Neuron (in vitro differentiated cells): ENCODE measurements at regions not wholly inside any gene's neighbourhood (a gene's known extent, or its start where the extent isn't known, plus 50 kb on each side); places are given as distances from the start of the nearest gene placed in this dataset.

Experiments used
- H2AFZ ChIP-seq: one replicate; pipeline ENCODE4 v1.6.1; 2013; ENCODE audit warnings: low read depth, mild to moderate bottlenecking, inconsistent platforms, low read length, moderate library complexity
- H3K27me3 ChIP-seq: one replicate; pipeline ENCODE4 v1.6.1; 2013; ENCODE audit warnings: low read length; ENCODE audit not compliant: insufficient read depth
- H3K36me3 ChIP-seq: one replicate; pipeline ENCODE4 v1.6.1; 2013; ENCODE audit warnings: low read length; ENCODE audit not compliant: insufficient read depth
- H3K4me1 ChIP-seq: one replicate; pipeline ENCODE4 v1.6.1; 2013; ENCODE audit warnings: low read length; ENCODE audit not compliant: insufficient read depth
- H3K4me3 ChIP-seq: 2 replicates; pipeline ENCODE4 v1.5.1; 2013; ENCODE audit warnings: mild to moderate bottlenecking, low read length, moderate library complexity
- H3K9me3 ChIP-seq: one replicate; pipeline ENCODE4 v1.6.1; 2013; ENCODE audit warnings: low read length

DNA sequence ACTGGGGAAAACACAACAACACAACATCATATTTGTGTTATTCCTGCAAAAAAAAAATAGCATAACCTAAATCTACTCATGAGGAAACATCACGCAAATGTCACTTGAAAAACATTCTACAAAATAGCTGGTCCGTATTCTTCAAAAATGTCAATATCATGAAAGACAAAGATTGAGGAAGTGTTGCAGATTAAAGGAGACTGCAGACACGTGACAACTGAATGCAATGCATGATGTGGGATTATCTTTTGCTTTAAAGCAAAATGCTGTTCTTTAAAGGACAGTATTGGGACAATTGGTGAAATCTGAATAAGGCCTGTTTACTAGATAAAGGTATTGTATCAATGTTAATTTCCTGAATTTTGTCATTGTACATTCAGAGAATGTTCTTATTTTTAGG, 157.7 kb downstream of the SMIM20 start:
- Histone ChIP-seq H3K4me3 (no peak overlapping the region), H3K36me3 (no peaks in the 10 kb centered on the region), H3K9me3 (no peaks in the 10 kb centered on the region), H3K4me1 (peaks cover 10% of the 10 kb centered on the region), H3K27me3 (no peaks in the 10 kb centered on the region), H2AFZ (no peak overlapping the region)

DNA sequence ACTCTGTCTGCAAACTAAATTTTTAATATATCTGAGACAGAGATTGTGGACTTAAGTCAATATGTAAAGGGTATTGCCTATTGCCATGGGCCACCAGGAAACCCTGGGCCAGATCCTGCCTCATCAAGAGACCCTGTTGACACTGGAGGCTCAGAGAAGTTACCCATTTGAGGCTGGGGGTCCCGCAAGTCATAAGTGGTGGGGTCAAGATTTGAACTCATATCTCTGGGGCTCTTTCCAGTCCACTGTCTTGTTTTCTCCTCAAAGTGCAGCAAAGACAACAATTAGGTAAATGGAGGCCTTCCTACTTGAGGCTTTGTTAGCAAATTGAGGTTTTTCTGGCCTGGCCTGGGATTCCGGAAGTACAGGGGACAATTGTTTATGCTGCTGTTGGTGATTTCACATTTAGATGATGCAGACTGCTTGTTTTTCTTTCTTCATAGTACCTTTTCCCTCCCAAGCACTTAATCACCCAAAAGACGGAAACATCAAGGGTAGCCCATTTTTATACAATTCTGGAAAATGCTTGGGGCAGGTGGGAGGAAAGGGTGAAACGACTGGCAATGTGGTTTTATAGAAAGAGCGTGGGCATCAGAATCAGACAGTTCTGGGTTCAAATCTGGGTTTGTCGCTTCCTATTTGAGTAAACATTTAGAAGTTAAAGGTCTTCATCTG, 160.0 kb downstream of the SMIM20 start:
- Histone ChIP-seq H3K36me3 (no peaks in the 10 kb centered on the region), H3K9me3 (no peaks in the 10 kb centered on the region), H2AFZ (no peak overlapping the region), H3K27me3 (no peaks in the 10 kb centered on the region), H3K4me3 (no peak overlapping the region), H3K4me1 (peaks cover 10% of the 10 kb centered on the region)

DNA sequence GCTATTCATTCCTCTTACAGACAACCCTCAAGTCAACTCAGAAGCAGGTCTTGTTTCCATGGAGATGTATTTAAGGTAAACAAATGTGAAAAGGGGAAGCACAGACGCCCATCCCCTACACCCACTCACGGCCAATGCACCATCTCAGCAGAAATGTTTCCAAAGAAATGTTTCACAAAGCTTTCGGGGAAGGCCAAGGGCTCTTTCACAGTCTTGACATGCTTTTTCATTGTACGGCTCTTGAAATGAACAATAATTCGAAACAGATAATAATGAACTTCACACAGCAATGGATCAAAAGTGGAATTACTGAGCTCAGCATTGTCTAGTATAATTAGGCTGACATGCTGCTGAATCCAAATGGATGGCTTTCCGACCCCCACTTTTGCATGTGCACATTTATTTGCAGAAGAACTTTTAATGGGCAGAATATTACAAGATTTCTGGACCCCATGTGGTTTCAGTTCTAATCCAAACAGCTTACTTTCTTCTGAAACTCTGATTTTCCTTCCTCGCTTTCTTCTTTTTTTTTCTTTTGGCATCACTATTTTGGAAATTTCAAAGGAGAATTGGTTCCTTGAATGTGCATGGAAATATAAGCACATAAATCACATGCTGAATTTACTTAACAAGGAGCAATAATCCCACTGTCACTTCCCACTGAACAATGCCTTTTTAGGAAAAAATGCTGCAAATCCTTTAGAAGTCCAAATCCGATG, 160.9 kb downstream of the SMIM20 start:
- H3K9me3 ChIP-seq, result no peaks in the 10 kb centered on the region

DNA sequence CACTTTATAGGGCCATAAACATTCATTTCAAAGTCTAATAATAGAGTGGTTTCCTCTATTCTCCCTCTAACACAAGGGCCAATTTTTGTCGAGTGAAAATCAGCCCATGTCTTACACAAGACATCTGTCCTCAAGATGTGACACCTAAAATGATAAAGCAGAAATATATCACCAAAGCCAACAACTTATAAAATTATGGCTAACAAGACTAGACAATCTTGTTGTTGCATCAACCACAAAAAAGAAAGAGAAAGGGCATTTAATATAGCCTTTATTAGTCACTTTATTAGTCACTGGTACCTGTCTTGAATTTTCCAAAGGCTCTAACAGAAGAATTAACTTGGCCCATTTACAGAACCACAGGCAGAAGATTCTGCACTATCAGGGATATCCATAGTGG, 161.6 kb downstream of the SMIM20 start:
- no peaks in the 10 kb centered on the region for H3K9me3 ChIP-seq
- no peak overlapping the region for H2AFZ ChIP-seq
- H3K27me3 ChIP-seq, result no peaks in the 10 kb centered on the region
- no peaks in the 10 kb centered on the region for H3K36me3 ChIP-seq
- peaks cover 10% of the 10 kb centered on the region for H3K4me1 ChIP-seq
- H3K4me3 ChIP-seq, result no peak overlapping the region

More for the DNA sequence above, 160.9 kb downstream of the SMIM20 start:
- no peak overlapping the region for H3K4me3 ChIP-seq
- no peaks in the 10 kb centered on the region for H3K27me3 ChIP-seq
- H3K4me1 ChIP-seq, result peaks cover 10% of the 10 kb centered on the region
- no peaks in the 10 kb centered on the region for H3K36me3 ChIP-seq
- H2AFZ ChIP-seq, result no peak overlapping the region

DNA sequence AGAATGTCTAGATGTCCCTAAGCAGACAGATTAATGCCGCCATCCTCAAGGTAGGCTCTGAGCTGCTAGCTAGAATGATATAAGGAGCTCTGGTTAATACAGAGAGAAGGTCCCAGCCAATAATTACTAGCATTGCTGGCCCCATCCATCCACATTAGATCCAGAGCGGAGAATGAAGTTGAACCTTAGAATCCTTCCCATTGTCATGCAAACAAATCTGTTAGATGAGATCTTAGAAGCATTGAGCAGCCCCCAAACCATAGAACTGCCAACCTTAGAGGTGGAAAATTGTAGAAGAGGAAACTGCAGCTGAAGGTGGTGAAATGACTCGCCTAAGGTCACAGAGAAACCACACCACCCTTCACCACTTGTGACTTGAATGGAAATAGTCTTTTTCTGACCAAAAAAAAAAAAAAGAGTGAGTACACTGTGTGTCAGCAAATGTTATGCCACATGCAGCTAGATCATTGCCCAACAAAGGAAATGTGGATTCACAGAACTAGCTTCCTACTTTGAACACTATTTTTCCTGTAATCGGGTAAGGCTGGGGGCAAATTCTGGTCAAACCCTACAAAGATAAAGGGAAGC, 162.1 kb downstream of the SMIM20 start:
- no peaks in the 10 kb centered on the region for H3K27me3 ChIP-seq
- no peak overlapping the region for H2AFZ ChIP-seq
- H3K4me1 ChIP-seq, result peaks cover 10% of the 10 kb centered on the region
- no peak overlapping the region for H3K4me3 ChIP-seq
- no peaks in the 10 kb centered on the region for H3K36me3 ChIP-seq
- H3K9me3 ChIP-seq, result no peaks in the 10 kb centered on the region

DNA sequence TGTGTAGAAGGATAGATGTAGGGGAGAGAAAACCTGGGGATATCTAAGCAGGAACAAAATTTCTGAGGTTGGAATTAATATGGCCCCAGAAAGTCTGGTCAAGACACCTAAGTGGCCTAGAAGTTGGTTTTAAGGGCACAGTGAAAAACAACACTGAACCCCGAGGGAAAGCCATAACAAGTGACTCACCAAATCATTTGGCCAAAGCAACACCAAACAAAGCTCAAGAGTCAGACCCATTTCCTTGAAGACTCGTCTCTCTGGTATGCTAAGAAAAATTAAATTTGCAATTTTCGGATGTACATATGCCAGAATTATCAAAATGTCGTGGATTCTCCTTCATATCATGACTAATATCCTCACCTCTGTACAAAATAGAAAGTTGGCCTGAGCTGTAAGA, 162.9 kb downstream of the SMIM20 start:
- H3K36me3 ChIP-seq, result no peaks in the 10 kb centered on the region
- H3K9me3 ChIP-seq, result no peaks in the 10 kb centered on the region
- H3K4me3 ChIP-seq, result no peak overlapping the region
- no peaks in the 10 kb centered on the region for H3K27me3 ChIP-seq
- H3K4me1 ChIP-seq, result peaks cover 10% of the 10 kb centered on the region
- H2AFZ ChIP-seq, result no peak overlapping the region

DNA sequence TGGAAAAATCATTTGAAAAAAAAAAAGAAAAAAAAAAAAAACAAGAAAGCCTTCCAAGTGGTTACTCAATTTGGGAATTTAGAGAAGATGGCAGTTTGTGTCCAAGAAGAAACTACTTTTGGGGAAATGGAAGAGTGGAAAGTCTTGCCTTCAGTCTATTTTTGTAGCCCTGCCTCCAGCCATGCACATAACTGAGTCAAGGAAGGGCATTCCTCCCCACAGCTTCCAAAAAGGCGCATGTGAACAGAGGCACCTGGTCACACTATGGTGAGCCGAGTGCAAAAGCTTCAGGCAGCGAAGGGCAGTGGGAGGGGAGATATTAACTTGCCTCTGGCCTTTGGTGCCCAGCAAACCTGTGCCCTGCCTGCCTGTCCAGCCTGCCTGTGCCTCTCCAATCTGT, 163.7 kb downstream of the SMIM20 start:
- no peaks in the 10 kb centered on the region for H3K9me3 ChIP-seq
- H2AFZ ChIP-seq, result no peak overlapping the region
- no peaks in the 10 kb centered on the region for H3K27me3 ChIP-seq
- H3K4me3 ChIP-seq, result no peak overlapping the region
- peaks cover 10% of the 10 kb centered on the region for H3K4me1 ChIP-seq
- H3K36me3 ChIP-seq, result no peaks in the 10 kb centered on the region

DNA sequence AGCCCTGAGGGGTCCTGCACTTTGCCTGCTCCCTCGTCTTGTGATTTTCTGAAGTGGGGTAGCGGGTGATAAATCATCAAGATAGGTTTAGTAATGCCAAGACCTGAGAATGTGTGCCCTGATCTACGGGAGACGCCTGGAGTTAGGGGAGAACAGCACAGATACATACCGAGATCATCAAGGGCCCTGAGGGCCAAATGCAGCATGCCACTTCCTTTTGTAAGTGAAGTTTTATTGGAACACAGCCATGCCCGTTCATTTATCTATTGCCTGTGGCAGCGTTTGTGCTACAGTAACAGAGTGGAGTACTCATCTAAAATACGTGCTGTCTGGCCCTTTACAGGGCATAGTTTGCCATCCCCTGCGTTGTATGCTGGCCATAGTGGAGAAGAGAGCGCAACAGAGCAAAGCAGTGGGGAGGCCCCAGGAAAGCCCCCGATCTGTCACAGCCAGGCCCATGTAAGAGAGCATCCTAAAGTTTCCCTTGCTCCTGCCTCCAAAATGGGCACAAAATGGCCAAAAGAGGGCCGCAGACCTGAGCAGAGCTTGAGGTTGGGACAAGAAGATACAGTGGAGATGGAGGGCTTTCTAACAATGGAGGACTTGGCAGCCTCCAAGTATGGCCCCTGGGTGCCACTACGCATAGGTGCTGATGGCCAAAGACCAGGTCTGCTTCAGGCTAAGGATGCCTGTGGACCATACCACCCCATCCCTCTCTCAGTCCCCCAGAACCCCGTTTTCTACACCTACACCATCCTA, 167.0 kb downstream of the SMIM20 start:
- Histone ChIP-seq H3K36me3 (no peaks in the 10 kb centered on the region), H3K4me3 (no peak overlapping the region), H2AFZ (no peak overlapping the region), H3K9me3 (no peaks in the 10 kb centered on the region), H3K4me1 (no peaks in the 10 kb centered on the region), H3K27me3 (no peaks in the 10 kb centered on the region)

DNA sequence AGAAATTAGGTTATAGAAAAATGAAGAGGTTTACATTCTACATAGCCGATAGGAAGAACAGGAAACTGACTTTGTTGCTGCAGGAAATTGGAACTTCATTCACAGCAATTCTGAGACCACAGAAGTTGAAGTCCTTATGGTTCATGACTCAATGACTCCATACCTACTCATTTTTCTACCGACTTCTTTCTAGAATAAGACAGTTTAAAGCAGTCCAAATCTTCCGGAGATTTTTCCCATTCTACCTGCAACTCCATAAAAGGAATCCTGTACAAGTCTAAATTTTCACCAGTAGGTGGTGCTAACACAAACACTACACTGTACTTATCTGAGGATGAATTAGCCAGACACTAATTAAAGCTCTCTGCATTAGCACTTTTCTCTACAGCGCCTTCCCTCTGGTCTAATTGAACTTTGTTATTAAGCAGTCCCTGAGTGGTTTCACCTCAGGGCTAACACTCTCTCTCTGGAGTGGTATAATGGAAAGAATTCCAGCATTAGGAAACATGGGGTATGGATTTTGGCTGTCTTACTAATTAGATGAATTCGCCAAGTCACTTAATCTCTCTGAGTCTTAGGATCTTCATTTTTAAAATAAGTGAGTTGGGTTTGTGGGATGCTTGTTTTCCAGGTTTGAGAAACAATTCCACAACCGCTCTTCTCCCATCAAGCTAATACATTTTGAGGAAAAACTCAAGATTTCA, 167.9 kb downstream of the SMIM20 start:
- Histone ChIP-seq H2AFZ (no peak overlapping the region), H3K27me3 (no peaks in the 10 kb centered on the region), H3K4me3 (no peak overlapping the region), H3K4me1 (no peaks in the 10 kb centered on the region), H3K36me3 (no peaks in the 10 kb centered on the region), H3K9me3 (no peaks in the 10 kb centered on the region)

DNA sequence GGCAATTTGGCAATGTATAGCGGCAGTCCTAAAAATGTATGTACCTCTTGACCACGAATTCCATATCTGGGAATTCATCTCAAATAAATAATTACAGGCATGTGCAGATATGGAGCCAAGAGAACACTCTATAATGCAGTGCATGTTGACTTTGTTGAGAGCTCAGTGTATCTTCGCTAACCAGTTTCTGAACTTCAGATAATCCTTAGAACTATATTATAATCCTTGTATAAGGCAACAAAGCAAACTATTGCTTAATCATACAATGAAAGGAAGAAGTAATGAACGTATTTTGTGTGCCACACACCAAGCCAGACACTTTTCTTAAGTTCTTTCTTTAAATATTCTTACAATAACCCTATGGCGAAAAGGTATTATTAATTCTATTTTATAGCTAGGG, 168.5 kb downstream of the SMIM20 start:
- Histone ChIP-seq H3K36me3 (no peaks in the 10 kb centered on the region), H3K9me3 (no peaks in the 10 kb centered on the region), H3K27me3 (no peaks in the 10 kb centered on the region), H2AFZ (no peak overlapping the region), H3K4me3 (no peak overlapping the region), H3K4me1 (no peaks in the 10 kb centered on the region)

DNA sequence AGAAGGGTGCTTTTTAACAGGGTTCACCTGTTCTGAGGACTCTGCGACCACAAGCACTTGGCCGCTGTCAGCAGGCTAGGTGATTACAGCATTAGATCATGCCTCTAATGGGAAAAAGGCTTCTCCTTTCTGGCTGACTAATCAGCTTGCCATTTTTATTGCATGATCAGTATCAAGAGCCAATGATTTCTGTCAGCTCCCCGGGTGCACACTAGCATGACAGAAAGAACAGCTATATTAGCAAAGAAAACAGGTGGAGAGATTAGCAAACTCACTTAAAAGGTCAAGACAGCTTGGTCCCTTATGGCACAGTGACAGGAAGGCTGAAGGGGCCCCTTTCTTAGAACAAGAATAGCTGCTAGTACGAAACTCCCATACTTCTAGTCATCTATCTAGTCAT, 170.0 kb downstream of the SMIM20 start:
- no peak overlapping the region for H2AFZ ChIP-seq
- H3K4me1 ChIP-seq, result no peaks in the 10 kb centered on the region
- H3K9me3 ChIP-seq, result no peaks in the 10 kb centered on the region
- H3K36me3 ChIP-seq, result no peaks in the 10 kb centered on the region
- H3K4me3 ChIP-seq, result no peak overlapping the region
- no peaks in the 10 kb centered on the region for H3K27me3 ChIP-seq

DNA sequence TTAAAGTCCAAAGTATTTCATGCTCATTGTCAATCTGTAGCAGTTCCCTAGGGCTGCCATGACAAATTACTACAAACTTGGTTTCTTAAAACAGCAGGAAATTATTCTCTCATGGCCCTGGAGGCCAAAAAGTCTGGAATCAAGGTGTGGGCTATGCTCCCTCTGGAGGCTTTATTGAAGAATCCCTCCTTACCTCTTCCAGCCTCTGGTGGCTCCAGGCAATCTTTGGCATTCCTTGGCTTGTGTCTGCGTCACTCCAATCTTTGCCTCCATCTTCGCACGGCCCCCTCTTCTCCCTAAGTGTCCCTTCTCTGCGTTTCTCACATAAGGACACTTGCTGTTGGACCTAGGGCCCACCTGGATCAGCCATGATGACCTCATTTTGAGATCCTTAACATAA, 170.4 kb downstream of the SMIM20 start:
- H3K36me3 ChIP-seq, result no peaks in the 10 kb centered on the region
- H3K4me1 ChIP-seq, result no peaks in the 10 kb centered on the region
- no peaks in the 10 kb centered on the region for H3K27me3 ChIP-seq
- H2AFZ ChIP-seq, result no peak overlapping the region
- no peak overlapping the region for H3K4me3 ChIP-seq
- H3K9me3 ChIP-seq, result no peaks in the 10 kb centered on the region
